HG03103 (cell line): ENCODE measurements at regions not wholly inside any gene's neighbourhood (a gene's known extent, or its start where the extent isn't known, plus 50 kb on each side); places are given as distances from the start of the nearest gene placed in this dataset.

ENCODE experiments used
- ATAC-seq: cut with Tn5 transposase; IDR thresholded peaks from one replicate; pipeline ENCODE4 v1.9.1; 2021; ENCODE audit warnings: low read depth; ENCODE audit not compliant: unreplicated experiment

GRCh38 chr10:78405231-78405630 lies 371.6 kb downstream of the RPS24 start:
- ATAC-seq, result no peak

- no peak for ATAC-seq
Observed at GRCh38 chr10:78405736-78406135, 372.1 kb downstream of the RPS24 start.

- no peak for ATAC-seq
Observed at GRCh38 chr10:78406648-78407008, 373.0 kb downstream of the RPS24 start.

DNA sequence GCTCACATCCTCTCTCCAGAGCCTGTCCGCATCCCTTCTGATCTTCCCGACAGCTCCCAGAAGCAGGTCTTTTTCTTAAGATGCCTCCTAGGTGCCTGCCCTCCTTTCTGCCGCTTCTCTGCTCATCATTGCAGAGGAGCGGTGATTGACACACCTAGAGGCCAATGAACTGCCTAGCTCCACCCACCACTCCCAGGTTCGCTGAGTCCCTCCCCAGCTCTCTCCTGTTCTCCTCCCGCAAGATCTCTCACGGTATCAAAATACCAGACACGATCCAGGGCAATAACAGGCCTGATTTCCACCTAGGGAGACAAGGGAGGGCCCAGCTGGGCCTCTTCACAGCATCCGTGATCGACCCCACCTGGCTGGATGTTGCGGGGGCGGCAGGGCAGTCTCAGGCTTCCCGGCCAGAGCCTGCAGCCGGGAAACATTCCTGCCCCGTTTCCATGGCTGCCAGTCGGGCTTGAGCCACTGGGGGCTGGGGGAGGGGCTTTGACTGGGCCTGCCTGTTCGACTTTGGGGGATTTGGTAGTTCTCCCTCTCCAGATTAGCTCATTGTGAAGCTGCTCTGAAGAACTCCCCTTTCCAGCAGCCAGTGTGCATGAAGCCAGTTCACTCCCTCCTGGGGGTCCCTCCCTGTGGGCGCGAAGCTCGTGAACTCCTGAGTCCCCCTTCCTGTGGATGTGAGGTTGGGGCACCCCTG lies 373.5 kb downstream of the RPS24 start:
- peak; percentile 77 for ATAC-seq

GRCh38 chr10:78407966-78408365 lies 374.3 kb downstream of the RPS24 start:
- no peak for ATAC-seq

DNA sequence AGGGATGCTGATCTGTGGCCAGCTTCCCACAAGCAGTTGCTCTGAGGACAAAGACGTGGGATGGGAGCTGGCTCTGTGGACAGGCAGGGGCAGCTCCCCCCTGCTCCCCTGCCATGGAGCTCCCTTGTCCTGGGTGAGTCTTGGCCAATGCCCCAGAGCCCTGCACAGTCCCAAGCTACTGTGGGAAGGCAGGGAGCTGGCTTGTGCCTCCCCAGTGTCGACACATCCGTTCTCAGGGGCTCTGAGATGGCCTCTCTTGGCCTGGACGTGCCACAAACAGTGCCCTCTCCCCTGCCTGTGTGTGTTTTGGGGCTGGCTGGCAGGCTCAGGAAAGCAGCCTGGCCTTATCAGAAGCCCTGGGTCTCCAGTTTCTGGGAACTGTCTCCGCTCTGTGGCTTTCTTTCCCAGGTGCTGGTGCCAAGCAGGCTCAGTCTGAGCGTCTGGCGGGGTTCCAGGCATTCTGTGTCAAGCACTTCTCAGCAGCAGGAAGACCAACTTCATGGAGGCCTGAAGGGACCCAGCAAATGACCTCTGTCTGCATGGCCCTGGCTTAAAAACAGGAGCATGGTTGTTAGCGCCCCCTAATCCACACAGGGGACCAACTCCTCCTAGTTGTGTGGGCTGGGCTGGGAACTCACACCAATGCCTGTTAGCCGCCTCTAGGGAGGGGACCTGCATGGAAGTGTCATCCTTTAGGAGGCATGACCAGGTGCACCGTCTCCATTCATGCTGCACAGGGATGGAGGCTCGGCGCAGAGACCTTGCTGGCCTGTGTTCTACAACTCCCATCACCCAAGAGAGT lies 375.2 kb downstream of the RPS24 start:
- no peak for ATAC-seq

DNA sequence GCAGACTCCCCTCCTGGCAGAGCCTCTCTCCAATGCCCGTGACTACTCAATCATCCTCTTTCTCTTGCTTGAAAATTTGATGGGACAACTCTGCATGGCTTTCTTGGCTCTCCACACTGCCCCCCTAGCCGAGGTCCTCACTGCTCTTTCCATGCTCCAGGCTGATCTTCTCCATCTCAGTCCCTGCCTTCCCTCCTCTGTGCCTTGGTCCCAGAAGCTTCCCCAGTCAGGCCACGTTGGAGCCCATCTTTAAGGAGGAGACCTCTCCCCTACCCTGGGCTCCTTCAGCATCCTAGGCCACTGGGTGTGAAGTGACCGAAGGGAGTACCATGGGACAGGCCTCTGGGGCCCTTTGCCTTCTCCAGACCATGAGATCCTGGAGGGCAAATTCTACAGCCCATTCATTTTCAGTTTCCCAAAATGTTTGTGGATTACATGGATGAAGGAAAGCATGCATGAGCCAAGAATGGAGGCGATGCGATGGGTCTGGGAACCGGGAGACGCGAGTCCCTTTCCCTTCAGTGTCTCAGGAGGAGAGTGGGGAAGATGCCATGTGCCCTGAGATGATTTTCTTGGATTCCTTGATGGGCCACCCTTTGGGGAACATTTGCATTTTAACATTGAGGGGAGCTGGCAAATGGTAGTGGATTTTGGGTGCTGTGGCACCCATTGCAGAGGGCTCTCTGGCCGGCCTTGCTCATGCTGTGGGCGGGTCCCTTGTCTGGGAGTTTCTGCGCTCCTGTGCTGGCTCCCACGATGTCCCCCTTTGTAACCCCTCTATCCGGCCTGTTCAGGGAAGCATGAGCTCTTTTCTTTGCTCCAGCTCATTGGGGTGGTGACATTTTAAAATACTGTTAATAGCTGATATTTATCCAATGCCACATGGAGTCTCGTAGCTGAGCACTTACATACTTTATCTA lies 376.6 kb downstream of the RPS24 start:
- no peak for ATAC-seq

- no peak for ATAC-seq
Observed at GRCh38 chr10:78411716-78412115, 378.1 kb downstream of the RPS24 start.

DNA sequence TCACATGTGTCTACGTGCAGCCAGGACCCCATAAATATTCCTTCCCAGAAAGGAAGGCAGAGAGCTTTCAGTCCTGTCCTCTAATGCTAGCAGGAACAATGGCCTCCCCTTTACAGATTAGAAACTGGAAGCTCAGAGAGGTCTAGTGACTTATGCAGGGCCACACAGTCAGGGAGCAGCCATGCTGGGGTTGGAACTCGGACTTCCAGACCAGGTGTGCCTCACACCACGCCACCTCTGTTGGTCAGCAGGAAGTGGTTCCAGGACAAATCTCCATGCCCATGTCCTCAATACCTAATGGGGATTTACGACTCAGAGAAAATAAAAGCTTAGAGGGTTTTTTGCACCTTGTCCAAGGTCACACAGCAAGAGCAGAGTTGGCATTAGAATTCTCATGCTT lies 378.9 kb downstream of the RPS24 start:
- no peak for ATAC-seq

- ATAC-seq, result no peak
Observed at GRCh38 chr10:78413076-78414055, 379.7 kb downstream of the RPS24 start.

- no peak for ATAC-seq
Observed at GRCh38 chr10:78414380-78414779, 380.7 kb downstream of the RPS24 start.

GRCh38 chr10:78415111-78415510 lies 381.4 kb downstream of the RPS24 start:
- no peak for ATAC-seq

DNA sequence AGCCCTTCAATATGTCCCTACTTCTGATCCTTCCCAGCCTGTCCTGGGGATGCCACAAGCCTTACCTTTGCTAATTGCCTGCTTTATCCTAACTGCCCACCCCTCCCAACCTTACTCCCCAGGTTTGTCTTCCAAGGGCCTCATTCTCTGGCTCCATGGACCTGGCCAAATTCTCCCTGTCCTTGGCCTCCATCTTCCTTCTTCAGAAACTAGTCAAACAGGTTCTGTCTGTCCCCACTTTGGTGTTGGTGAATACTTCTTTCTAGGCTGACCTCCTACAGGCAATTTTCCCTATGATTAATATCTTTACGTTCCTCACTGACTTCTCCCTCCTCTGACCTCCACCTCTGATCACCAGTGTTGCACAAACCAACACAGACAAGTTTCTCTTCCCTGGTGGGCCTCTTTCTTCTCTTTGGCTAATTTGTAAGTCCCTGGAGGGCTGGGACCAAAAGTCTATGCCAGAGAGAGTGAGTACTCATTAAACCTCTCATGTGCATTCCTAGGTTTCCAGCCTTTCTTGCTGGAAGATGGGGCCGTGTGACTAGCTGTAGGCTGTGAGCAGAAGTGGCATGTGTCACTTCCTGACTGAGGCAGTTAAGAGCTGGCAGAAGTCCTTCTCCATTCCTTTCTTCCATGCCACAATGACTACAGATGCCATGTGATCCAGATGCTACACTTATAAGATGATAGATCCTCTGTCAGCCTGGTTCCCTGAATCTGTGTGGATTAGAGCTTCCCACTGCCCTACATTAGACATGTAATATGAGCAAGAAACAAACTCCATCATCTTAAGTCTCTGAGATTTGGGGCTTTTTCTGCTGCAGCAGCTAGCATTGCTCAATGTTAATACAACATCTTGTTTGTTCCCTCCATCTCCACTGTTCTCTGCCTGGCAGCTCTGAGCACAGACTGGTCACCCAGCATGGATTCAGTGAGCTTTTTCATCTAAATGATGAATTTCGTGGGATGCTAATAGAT lies 382.7 kb downstream of the RPS24 start:
- ATAC-seq, result no peak

DNA sequence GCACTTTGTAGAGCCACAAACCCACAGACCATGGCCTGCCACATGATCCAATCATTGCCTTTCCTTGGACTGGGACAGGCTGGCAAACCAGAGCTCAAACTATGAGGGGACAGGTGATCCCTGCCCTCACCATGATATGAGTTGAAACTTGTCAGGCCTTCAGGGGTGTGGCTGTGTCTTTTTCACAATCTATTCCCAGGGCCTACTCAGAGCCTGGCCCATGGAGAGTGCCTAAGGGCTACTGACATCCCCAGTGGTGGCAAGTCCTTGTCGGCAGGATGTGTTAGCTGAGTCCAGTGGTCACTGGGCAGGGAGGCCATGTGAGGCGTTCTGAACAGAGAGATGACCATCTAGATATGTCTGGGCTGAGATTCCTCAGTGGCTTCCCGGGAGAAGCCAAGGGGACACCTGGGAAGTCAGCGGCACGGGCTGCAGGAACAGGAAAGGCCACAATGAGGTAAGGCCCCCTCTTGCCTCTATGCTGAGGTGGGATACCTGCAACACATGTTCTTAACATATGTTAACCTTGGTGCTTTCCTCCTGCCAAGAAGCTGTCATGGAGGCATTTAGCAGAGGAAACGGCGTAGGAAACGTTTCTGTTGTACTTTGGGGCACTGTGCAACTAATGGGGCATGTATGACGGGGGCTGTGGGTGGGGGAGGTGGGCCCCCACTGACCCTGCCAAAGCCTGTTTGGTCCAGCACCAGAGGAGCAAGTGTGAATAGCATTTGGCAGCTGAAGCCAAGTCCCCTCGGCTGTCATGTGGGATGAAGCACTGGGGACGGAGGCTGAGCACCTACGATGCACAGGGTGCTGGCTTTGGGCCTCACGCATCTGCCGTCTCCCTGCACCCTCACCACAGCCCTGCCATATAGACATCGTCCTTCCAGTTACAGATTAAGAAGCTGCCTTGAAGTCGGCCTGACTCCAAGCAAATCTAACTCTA lies 384.0 kb downstream of the RPS24 start:
- no peak for ATAC-seq

GRCh38 chr10:78419481-78420265 lies 386.0 kb downstream of the RPS24 start:
- ATAC-seq, result no peak

DNA sequence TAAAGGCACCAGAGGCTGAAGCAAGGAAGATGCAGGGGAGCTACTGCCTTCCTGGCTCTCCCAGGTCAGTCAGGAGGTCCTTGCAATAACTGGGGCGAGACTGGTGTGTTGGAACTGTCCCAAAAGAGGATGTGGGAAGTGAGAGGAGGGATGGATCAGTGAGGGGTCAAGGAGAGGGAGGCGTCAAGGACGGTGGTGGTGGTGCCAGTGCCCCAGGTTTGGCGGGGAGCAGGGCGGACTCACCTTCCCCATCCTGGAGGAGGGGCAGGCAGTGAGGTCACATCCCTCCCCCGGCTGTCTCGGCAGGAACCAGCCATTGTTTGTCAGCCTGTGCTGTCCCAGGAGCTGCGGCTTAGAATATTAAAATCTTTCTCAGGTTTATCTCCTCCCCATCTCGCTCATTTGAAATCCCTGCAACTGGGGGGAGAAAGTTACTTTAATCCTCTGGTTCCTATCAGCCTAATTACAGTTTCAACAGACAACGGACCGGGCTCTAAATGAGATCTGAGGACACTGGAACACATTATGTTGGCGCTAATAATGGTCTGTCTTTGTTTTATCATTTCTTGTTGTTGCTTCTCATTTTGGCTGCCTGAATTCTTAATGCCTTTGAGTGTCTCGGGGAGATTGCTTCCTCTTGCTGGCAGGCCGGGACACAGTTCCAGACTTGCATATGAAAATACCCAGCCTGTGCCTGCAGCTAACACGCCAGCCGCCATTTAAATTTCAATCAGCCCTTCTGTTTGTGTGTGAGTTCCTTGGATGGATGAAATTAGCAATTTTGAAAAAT lies 387.5 kb downstream of the RPS24 start:
- no peak for ATAC-seq
